ENCODE measurements at regions not wholly inside any gene's neighbourhood (a gene's known extent, or its start where the extent isn't known, plus 50 kb on each side); places are given as distances from the start of the nearest gene placed in this dataset.

- TF ChIP-seq MYC (IDR thresholded peaks at IDR 0.05; ENCODE audit: insufficient read depth, insufficient read length, insufficient replicate concordance, low read length, severe bottlenecking) = no peak
- TF ChIP-seq BCL11A (IDR thresholded peaks at IDR 0.05; ENCODE audit: low read depth, low read length) = no peak
- no peak for TF ChIP-seq MAX (IDR thresholded peaks at IDR 0.05; ENCODE audit: low read depth, low read length)
Measured at GRCh38 chr3:161579395-161580126, 83.0 kb downstream of the OTOL1 start (continued).

DNA sequence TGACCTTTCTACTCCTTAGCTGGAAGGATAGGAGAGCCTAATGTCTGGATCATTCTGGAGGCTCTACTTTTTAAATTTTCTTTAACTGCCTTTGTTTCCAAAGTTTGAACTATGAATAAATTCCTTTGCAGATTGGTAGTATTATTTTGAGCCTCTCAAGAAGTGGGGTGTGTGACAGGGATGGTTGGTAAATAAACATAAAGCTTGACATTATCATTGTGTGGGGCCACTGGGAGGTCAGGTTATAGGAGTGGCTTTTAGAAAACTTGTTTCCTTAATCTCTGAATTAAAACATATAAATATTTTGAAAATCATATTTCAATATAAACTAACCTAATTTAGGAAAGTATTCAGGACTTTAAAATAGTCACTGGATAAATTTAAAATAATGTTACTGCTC, 89.3 kb downstream of the OTOL1 start:
- FAIRE-seq (no peak), DNase-seq (ENCODE audit: low read depth, low spot score) (no peak), ATAC-seq (no peak)
- intact Hi-C loops (cut with micrococcal nuclease; ENCODE audit: unreplicated experiment) (no loop called here), in situ Hi-C loops (cut with MboI) (no loop called here)
- Histone ChIP-seq H3K4me2 (ENCODE audit: control insufficient read depth, insufficient read depth) (no peak overlapping the region), H3K27ac (ENCODE audit: control insufficient read depth, insufficient read depth) (no peak overlapping the region), H3K4me1 (ENCODE audit: control insufficient read depth, insufficient read depth, low read length) (no peaks in the 10 kb centered on the region), H3K27me3 (replicated peaks in 1 of 2; ENCODE audit: control insufficient read depth in 2 of 2, insufficient read depth in 2 of 2, low read length in 1 of 2) (no peaks in the 10 kb centered on the region), H3K79me2 (ENCODE audit: control insufficient read depth, insufficient read depth, low read length) (no peaks in the 10 kb centered on the region), H4K20me1 (ENCODE audit: control insufficient read depth, insufficient read depth) (no peaks in the 10 kb centered on the region), H2AFZ (ENCODE audit: control insufficient read depth, low read depth, low read length) (no peak overlapping the region), H3K36me3 (ENCODE audit: control insufficient read depth in 2 of 2, insufficient read depth in 2 of 2, low read length in 1 of 2) (no peaks in the 10 kb centered on the region), H3K9ac (ENCODE audit: control insufficient read depth, insufficient read depth, low read length) (no peak overlapping the region), H3K4me3 (no peak overlapping the region), H3K9me3 (replicated peaks; ENCODE audit: control insufficient read depth, insufficient read depth, low read length) (no peaks in the 10 kb centered on the region)
- BruUV-seq (replicated peaks) = no TSS peak
- ChIA-PET SMC1A (ENCODE audit: uncharacterized antibody, unreplicated experiment) (interaction anchor here (0.9 kb wide), 1 partner anchor 56 kb away, joined by 4 read pairs; no protein-coding TSS in a partner anchor), RAD21 (ENCODE audit: unreplicated experiment) (no interaction called here), CTCF (no interaction called here), POLR2A (no interaction called here)
- TF ChIP-seq, protein P1, sequence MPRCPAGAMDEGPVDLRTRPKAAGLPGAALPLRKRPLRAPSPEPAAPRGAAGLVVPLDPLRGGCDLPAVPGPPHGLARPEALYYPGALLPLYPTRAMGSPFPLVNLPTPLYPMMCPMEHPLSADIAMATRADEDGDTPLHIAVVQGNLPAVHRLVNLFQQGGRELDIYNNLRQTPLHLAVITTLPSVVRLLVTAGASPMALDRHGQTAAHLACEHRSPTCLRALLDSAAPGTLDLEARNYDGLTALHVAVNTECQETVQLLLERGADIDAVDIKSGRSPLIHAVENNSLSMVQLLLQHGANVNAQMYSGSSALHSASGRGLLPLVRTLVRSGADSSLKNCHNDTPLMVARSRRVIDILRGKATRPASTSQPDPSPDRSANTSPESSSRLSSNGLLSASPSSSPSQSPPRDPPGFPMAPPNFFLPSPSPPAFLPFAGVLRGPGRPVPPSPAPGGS (IDR thresholded peaks at IDR 0.05; ENCODE audit: borderline replicate concordance, insufficient read depth, low read depth, low read length, poor library complexity, severe bottlenecking) = no peak
- TF ChIP-seq ZBTB4 (CRISPR knock-in tag; IDR thresholded peaks at IDR 0.05) (no peak), YBX1 (IDR thresholded peaks at IDR 0.05) (no peak), TBL1XR1 (IDR thresholded peaks at IDR 0.05; ENCODE audit: low read depth, low read length) (no peak), ZBTB33 (IDR thresholded peaks at IDR 0.05) (no peak)
- TF ChIP-seq, protein P2, sequence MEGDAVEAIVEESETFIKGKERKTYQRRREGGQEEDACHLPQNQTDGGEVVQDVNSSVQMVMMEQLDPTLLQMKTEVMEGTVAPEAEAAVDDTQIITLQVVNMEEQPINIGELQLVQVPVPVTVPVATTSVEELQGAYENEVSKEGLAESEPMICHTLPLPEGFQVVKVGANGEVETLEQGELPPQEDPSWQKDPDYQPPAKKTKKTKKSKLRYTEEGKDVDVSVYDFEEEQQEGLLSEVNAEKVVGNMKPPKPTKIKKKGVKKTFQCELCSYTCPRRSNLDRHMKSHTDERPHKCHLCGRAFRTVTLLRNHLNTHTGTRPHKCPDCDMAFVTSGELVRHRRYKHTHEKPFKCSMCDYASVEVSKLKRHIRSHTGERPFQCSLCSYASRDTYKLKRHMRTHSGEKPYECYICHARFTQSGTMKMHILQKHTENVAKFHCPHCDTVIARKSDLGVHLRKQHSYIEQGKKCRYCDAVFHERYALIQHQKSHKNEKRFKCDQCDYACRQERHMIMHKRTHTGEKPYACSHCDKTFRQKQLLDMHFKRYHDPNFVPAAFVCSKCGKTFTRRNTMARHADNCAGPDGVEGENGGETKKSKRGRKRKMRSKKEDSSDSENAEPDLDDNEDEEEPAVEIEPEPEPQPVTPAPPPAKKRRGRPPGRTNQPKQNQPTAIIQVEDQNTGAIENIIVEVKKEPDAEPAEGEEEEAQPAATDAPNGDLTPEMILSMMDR (IDR thresholded peaks at IDR 0.05 in 2 of 3, conservative IDR thresholded peaks at IDR 0.05 in 1 of 3; ENCODE audit: control insufficient read depth in 2 of 3, extremely low read depth in 1 of 3, insufficient read depth in 1 of 3, low read depth in 3 of 3, low read length in 3 of 3) = no peak
